Smooth muscle cell (in vitro differentiated cells): ENCODE measurements at regions not wholly inside any gene's neighbourhood (a gene's known extent, or its start where the extent isn't known, plus 50 kb on each side); places are given as distances from the start of the nearest gene placed in this dataset.

ENCODE experiments used
- DNase-seq: peaks from one replicate; lab custom pipeline; 2025; ENCODE audit not compliant: unreplicated experiment; lab: John Stamatoyannopoulos, UW
- H2AFZ ChIP-seq: fragments of 200-600 bp; sonication (generic); 2 replicates; pipeline ENCODE4 v1.6.0; 2016; ENCODE audit warnings: antibody characterized with exemption, low read depth, mild to moderate bottlenecking
- H3F3A ChIP-seq: fragments of 200-600 bp; sonication (generic); 2 replicates; pipeline ENCODE4 v1.6.0; 2017; ENCODE audit warnings: antibody characterized with exemption, low read depth
- H3K27ac ChIP-seq: fragments of 200-600 bp; sonication (generic); 2 replicates; pipeline ENCODE4 v1.5.1; 2016; ENCODE audit warnings: low read depth, mild to moderate bottlenecking
- H3K27me3 ChIP-seq: fragments of 200-600 bp; sonication (generic); 2 replicates; pipeline ENCODE4 v1.6.1; 2016; ENCODE audit warnings: low read depth, mild to moderate bottlenecking
- H3K36me3 ChIP-seq: fragments of 200-600 bp; sonication (generic); 2 replicates; pipeline ENCODE4 v1.5.1; 2016; ENCODE audit warnings: low read depth
- H3K4me1 ChIP-seq: fragments of 200-600 bp; sonication (generic); 2 replicates; pipeline ENCODE4 v1.5.1; 2016; ENCODE audit warnings: low read depth
- H3K4me2 ChIP-seq: fragments of 200-600 bp; sonication (generic); 2 replicates; pipeline ENCODE4 v1.6.0; 2016; ENCODE audit warnings: mild to moderate bottlenecking
- H3K4me3 ChIP-seq: fragments of 200-600 bp; sonication (generic); 2 replicates; pipeline ENCODE4 v1.5.1; 2016; ENCODE audit warnings: mild to moderate bottlenecking
- H3K79me2 ChIP-seq: fragments of 200-600 bp; sonication (generic); 2 replicates; pipeline ENCODE4 v1.6.0; 2016; ENCODE audit warnings: low read depth, mild to moderate bottlenecking
- H3K9ac ChIP-seq: fragments of 200-600 bp; sonication (generic); 2 replicates; pipeline ENCODE4 v1.6.0; 2016; ENCODE audit warnings: low read depth
- H3K9me3 ChIP-seq: fragments of 200-600 bp; sonication (generic); replicated peaks from 2 replicates; pipeline ENCODE4 v1.5.1; 2016; ENCODE audit warnings: low read depth
- H4K20me1 ChIP-seq: fragments of 200-600 bp; sonication (generic); 2 replicates; pipeline ENCODE4 v1.6.0; 2016; ENCODE audit warnings: low read depth
- WGBS: methylation state at CpG from one replicate; pipeline ENCODE4 v1.1.7; 2016; ENCODE audit warnings: low lambda C conversion rate; 5-methylcytosine and 5-hydroxymethylcytosine counted together
- TF ChIP-seq, protein P1 (sequence below): fragments of 200-600 bp; sonication (generic); IDR thresholded peaks from 2 replicates; pipeline ENCODE4 v1.5.1; 2017; ENCODE audit warnings: borderline replicate concordance, mild to moderate bottlenecking, antibody characterized with exemption; ENCODE audit not compliant: insufficient read depth, poor library complexity, severe bottlenecking

DNA sequence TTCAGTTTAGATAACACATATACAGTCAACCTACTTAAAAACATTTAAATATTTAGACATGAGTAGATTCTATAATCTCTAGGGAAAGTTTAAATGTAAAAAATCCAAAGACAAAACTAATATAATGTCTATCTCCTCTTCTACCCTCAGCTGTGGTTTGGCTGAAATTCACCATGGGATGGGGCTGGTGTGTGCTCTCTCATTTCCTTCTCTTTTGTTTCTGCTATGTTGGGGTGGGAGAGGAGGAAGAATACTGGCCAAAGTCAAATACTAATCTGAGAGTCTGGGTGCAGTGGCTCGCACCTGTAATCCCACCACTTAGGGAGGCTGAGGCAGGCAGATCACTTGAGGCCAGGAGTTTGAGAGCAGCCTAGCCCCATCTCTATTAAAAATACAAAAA lies 1673.9 kb upstream of the SEL1L start:
- Histone ChIP-seq H4K20me1 (no peaks in the 10 kb centered on the region), H3K4me3 (no peak overlapping the region), H3K79me2 (no peaks in the 10 kb centered on the region), H3K27me3 (no peaks in the 10 kb centered on the region), H3K4me1 (no peaks in the 10 kb centered on the region), H3K27ac (no peak overlapping the region), H3K4me2 (no peak overlapping the region), H3F3A (no peaks in the 10 kb centered on the region), H3K36me3 (no peaks in the 10 kb centered on the region), H3K9ac (no peak overlapping the region), H3K9me3 (no peaks in the 10 kb centered on the region), H2AFZ (no peak overlapping the region)
- WGBS, result 100% methylated on average over 1 of the region's 1 CpG
- TF ChIP-seq, protein P1, sequence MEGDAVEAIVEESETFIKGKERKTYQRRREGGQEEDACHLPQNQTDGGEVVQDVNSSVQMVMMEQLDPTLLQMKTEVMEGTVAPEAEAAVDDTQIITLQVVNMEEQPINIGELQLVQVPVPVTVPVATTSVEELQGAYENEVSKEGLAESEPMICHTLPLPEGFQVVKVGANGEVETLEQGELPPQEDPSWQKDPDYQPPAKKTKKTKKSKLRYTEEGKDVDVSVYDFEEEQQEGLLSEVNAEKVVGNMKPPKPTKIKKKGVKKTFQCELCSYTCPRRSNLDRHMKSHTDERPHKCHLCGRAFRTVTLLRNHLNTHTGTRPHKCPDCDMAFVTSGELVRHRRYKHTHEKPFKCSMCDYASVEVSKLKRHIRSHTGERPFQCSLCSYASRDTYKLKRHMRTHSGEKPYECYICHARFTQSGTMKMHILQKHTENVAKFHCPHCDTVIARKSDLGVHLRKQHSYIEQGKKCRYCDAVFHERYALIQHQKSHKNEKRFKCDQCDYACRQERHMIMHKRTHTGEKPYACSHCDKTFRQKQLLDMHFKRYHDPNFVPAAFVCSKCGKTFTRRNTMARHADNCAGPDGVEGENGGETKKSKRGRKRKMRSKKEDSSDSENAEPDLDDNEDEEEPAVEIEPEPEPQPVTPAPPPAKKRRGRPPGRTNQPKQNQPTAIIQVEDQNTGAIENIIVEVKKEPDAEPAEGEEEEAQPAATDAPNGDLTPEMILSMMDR, result no peak
- DNase-seq, result no peak

DNA sequence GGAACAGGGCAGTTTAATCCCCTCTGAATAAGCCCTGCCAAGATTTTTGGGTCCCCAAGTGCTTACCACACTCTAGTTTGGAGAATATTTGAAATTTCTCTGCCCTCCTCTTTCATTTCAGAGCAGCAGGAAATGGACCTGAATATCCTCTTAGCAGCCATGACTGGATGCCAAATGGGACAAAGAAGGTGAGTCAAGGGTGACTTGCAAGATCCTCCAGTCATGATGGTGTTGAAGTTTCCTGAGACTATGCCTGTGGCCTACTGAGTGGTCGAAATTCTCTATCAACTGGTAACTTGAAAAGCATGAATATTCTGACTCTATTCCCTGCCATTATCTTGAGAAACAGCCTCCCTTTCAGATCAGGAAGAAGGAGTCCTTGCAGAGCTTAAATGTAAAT lies 1674.7 kb upstream of the SEL1L start:
- H3K4me1 ChIP-seq, result no peaks in the 10 kb centered on the region
- H3K79me2 ChIP-seq, result no peaks in the 10 kb centered on the region
- H3K4me2 ChIP-seq, result no peak overlapping the region
- H3K4me3 ChIP-seq, result no peak overlapping the region
- no peaks in the 10 kb centered on the region for H3K9me3 ChIP-seq
- H4K20me1 ChIP-seq, result no peaks in the 10 kb centered on the region
- no peaks in the 10 kb centered on the region for H3K36me3 ChIP-seq
- DNase-seq, result no peak
- H3F3A ChIP-seq, result no peaks in the 10 kb centered on the region
- TF ChIP-seq, protein P1, result no peak
- no peak overlapping the region for H2AFZ ChIP-seq
- H3K27ac ChIP-seq, result no peak overlapping the region
- 75% methylated on average over 1 of the region's 1 CpG for WGBS
- H3K27me3 ChIP-seq, result no peaks in the 10 kb centered on the region
- H3K9ac ChIP-seq, result no peak overlapping the region

DNA sequence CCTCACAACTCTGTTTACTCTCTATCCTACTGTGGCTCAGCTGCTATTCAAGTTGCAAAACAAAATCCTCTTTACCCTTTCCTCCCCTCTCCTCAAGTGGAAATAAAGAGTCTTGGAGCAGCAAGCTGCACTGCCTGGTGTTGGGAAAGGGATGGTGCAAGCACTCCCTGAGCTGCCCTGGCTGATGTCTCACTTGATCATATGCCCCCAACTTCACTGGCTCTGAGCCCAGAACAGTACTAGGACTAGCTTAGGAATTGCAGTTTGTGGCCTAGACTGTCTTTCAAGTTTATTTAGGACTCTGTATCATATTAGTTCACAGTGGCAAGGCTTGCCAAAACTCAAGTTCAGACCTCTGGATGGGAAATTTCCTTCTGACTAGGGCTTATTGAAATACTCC lies 1683.8 kb upstream of the SEL1L start:
- Histone ChIP-seq H3F3A (no peaks in the 10 kb centered on the region), H2AFZ (no peak overlapping the region), H3K79me2 (no peaks in the 10 kb centered on the region), H3K4me1 (no peaks in the 10 kb centered on the region), H3K27me3 (no peaks in the 10 kb centered on the region), H4K20me1 (no peaks in the 10 kb centered on the region), H3K9ac (no peak overlapping the region), H3K36me3 (no peaks in the 10 kb centered on the region), H3K9me3 (no peaks in the 10 kb centered on the region), H3K4me3 (no peak overlapping the region), H3K27ac (no peak overlapping the region), H3K4me2 (no peak overlapping the region)
- DNase-seq, result no peak
- TF ChIP-seq, protein P1, result no peak

DNA sequence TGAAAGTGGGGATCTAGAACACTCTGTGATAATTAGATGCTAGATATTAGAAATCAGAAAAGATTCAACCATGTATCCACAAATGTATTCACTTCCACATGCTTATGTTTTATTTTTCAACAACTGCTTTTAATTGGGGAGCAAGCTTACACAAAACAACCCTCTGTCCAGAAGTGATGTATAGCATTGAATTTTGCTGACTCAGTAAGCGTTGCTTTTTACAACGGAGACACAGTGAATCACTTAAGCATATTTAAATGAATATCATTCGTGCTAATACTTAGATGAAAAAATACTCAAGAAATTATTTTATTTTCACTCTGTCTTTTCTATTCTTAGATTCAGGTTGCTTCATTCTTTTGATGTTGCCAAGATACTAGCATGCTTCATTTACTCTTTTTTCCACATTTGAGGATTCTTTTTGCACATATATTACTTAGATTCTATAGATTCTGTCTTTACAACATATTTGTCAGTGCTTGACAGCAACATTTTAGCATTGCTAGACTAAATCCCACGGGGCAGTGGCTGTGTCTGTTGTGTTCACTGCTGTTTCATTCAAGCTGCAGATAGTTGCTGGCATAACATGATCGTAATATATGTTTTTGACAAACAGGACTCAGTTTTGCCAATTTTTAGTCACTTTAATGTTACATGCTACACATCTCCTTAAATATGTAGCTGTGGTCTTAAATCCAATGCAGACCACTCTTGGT lies 1714.4 kb upstream of the SEL1L start:
- WGBS, result 70% methylated on average over 5 of the region's 5 CpGs
- Histone ChIP-seq H3K27me3 (no peaks in the 10 kb centered on the region), H3K9me3 (no peaks in the 10 kb centered on the region), H3K36me3 (no peaks in the 10 kb centered on the region), H2AFZ (no peak overlapping the region), H3K4me3 (no peak overlapping the region), H3K9ac (no peak overlapping the region), H3K4me1 (no peaks in the 10 kb centered on the region), H3F3A (no peaks in the 10 kb centered on the region), H3K4me2 (no peak overlapping the region), H3K79me2 (no peaks in the 10 kb centered on the region), H3K27ac (no peak overlapping the region), H4K20me1 (no peaks in the 10 kb centered on the region)
- TF ChIP-seq, protein P1, result no peak
- DNase-seq, result no peak
